Small intestine (tissue), 7 donors: ENCODE measurements at regions not wholly inside any gene's neighbourhood (a gene's known extent, or its start where the extent isn't known, plus 50 kb on each side); places are given as distances from the start of the nearest gene placed in this dataset.
"Not testable (repeated sequence)": the region's sequence is repeated elsewhere in the genome, so short reads cannot be mapped to it uniquely, and the experiment has no call there.

Source experiments
- DNase-seq, 2 donors: peaks; one replicate each; pipeline versions ENCODE4 v3.0.0 to v3.0.0-alpha.2; 2013
- FAIRE-seq: peaks from 2 replicates; lab custom pipeline; 2012; peaks lifted over from hg19 to GRCh38; lab: Jason Lieb, UNC
- H3K27ac ChIP-seq, 3 donors: one replicate each; pipeline ENCODE4 v1.5.1; 2013; ENCODE audit warnings: low read length in 2 of 3, mild to moderate bottlenecking in 2 of 3, control low read depth in 1 of 3, inconsistent platforms in 1 of 3, low read depth in 1 of 3, moderate library complexity in 1 of 3
- H3K27me3 ChIP-seq, 3 donors: one replicate each; pipeline ENCODE4 v1.6.1; 2013; ENCODE audit warnings: low read length in 3 of 3, inconsistent platforms in 1 of 3; ENCODE audit not compliant: control insufficient read depth in 3 of 3, insufficient read depth in 3 of 3
- H3K36me3 ChIP-seq, 3 donors: one replicate each; pipeline ENCODE4 v1.6.1; 2013; ENCODE audit warnings: low read length in 3 of 3, inconsistent platforms in 1 of 3, low read depth in 1 of 3, mild to moderate bottlenecking in 1 of 3, moderate library complexity in 1 of 3; ENCODE audit not compliant: control insufficient read depth in 3 of 3, insufficient read depth in 2 of 3
- H3K4me1 ChIP-seq, 3 donors: one replicate each; pipeline ENCODE4 v1.6.1; 2013; ENCODE audit warnings: low read length in 2 of 3, inconsistent platforms in 1 of 3, low read depth in 1 of 3, mild to moderate bottlenecking in 1 of 3, moderate library complexity in 1 of 3; ENCODE audit not compliant: control insufficient read depth in 3 of 3, insufficient read depth in 2 of 3
- H3K4me3 ChIP-seq, 3 donors: one replicate each; pipeline ENCODE4 v1.5.1; 2013; ENCODE audit warnings: low read length in 3 of 3, control low read depth in 1 of 3, inconsistent platforms in 1 of 3, low read depth in 1 of 3, mild to moderate bottlenecking in 1 of 3, moderate library complexity in 1 of 3
- H3K9me3 ChIP-seq, 2 donors: one replicate each; pipeline ENCODE4 v1.6.1; 2013; ENCODE audit warnings: low read depth in 1 of 2, low read length in 1 of 2; ENCODE audit not compliant: control insufficient read depth in 2 of 2, insufficient read depth in 1 of 2
- WGBS, 3 donors: extraction: QIAGEN DNeasy Blood & Tissue Kit; methylation state at CpG; one replicate each; pipeline ENCODE4 v1.1.7; 2013; 5-methylcytosine and 5-hydroxymethylcytosine counted together
- donor health status: healthy with polysubstance abuse.
- donor health status: control.
- donor health status: control.
- donor health status: Bipolar disorder and iron deficiency.
- donor health status: healthy.

DNA sequence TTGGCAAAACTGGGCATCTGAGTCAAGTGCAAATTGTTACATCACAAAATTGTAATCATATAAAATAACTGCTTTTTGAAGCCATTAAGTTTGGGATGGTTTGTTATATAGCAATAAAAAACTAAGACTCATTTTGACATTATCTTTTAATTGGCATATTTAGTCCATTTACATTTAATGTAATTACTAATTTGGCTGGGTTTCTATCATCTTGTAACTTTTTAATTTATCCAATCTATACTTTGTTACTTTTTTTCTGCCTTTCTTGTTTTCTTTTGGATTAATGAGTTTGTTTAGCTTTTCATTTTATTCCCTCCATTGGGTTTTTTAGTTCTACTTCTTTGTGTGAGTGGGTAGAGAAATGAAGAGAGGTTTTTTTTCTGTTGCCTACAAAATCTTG, 76.3 kb downstream of the DRAM2 start:
- FAIRE-seq, result no peak

DNA sequence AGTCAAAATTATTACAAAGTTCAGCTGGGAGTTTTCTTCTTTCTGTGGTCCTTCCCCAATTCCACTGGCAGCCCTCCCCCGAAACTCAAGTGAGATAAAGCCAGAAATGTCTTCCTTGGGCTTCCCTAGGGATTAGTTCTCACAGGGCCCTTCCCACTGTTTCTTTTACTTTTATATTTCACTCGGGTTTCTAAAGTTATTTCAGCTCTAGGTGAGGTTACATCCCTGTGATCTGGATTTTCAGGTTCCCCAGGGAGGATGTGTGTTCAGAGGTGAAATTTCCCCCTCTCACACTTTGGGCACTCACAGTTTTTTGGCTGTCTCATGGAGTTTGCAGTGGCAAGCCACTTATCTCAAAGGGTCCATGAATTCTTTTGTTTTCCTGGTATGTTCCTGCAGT, 77.3 kb downstream of the DRAM2 start:
- FAIRE-seq (no peak), DNase-seq (no peak)
- Histone ChIP-seq H3K27me3 (no peaks in the 10 kb centered on the region), H3K27ac (no peak overlapping the region), H3K4me1 (no peaks in the 10 kb centered on the region), H3K36me3 (no peaks in the 10 kb centered on the region), H3K9me3 (peaks cover 0 to 15% of the 10 kb centered on the region in 2 donors), H3K4me3 (no peak overlapping the region)
- WGBS, 3 donors, result 54 to 64% (median 60%) methylated on average over 2 of the region's 2 CpGs

More for the DNA sequence above, 76.3 kb downstream of the DRAM2 start:
- Histone ChIP-seq H3K9me3 (peaks cover 0 to 18% of the 10 kb centered on the region in 2 donors), H3K36me3 (no peaks in the 10 kb centered on the region), H3K27ac (no peak overlapping the region), H3K4me3 (no peak overlapping the region), H3K27me3 (no peaks in the 10 kb centered on the region), H3K4me1 (no peaks in the 10 kb centered on the region)
- no peak for DNase-seq

DNA sequence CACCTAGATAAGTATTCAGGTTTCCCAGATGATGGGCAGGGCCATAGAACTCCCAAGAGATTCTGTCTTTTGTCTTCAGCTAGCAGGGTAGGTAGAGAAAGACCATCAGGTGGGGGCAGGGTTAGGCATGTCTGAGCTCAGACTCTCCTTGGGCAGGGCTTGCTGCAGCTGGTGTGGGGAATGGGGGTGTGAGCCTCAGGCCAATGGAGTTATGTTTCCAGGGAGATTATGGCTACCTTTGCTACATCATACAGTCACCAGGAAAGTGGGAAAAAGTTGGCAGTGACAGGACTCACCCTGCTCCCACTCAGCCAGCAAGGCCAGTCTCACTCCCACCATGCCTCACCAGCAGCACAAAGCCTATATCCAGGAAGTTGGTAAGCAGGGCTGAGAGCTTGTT, 77.8 kb downstream of the DRAM2 start:
- FAIRE-seq (no peak), DNase-seq (no peak)
- H3K36me3 ChIP-seq, result no peaks in the 10 kb centered on the region
- H3K27ac ChIP-seq, result no peak overlapping the region
- no peak overlapping the region for H3K4me3 ChIP-seq
- no peaks in the 10 kb centered on the region for H3K4me1 ChIP-seq
- H3K27me3 ChIP-seq, result no peaks in the 10 kb centered on the region
- H3K9me3 ChIP-seq, result peaks cover 0 to 14% of the 10 kb centered on the region in 2 donors

DNA sequence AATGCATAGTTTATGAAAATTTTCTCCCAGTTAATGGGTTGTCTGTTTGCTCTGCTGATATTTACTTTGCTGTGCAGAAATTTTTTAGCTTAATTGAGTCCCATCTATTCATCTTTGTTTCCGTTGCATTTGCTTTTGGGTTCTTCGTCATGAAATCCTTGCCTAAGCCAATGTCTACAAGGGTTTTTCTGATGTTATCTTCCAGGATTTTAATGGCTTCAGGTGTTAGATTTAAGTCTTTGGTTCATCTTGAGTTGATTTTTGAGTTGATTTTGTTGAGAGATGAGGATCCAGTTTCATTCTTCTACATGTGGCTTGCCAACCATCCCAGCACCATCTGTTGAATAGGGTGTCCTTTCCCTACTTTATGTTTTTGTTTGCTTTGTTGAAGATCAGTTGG, 85.2 kb downstream of the DRAM2 start:
- Histone ChIP-seq H3K36me3 (no peaks in the 10 kb centered on the region), H3K27ac (no peak overlapping the region), H3K4me1 (no peaks in the 10 kb centered on the region), H3K9me3 (no peaks in the 10 kb centered on the region), H3K27me3 (no peaks in the 10 kb centered on the region), H3K4me3 (no peak overlapping the region)
- no peak for DNase-seq
- WGBS, 3 donors, result 82 to 88% (median 88%) methylated on average over 2 of the region's 2 CpGs
- no peak for FAIRE-seq

DNA sequence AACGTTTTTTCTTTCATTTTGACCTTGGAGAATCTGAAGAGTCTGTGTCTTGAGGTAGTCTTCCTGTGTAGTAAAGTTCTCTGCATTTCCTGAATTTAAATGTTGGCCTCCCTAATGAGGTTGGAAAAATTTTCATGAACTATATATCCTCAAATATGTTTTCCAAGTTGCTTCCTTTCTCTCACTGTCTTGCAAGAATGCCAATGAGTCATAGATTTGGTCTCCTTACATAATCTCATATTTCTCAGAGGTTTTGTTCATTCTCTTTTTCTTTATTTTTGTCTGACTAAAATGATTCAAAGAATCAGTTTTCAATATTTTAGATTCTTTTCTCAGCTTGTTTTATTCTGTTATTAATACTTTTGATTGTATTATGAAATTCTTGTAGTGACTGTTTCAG, 87.6 kb downstream of the DRAM2 start:
- FAIRE-seq, result no peak
- DNase-seq, result no peak

DNA sequence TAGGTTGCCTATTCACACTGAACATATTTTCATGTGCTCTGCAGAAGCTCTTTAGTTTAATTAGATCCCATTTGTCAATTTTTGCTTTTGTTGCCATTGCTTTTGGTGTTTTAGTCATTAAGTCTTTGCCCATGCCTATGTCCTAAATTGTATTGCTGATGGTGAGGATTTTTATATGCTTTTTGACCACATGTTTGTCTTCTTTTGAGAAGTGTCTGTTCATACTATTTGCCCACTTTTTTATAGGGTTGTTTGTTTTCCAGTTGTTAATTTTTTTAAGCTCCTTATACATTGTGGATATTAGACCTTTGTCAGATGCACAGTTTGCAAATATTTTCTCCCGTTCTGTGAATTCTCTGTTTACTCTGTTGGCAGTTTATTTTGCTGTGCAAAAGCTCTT, 84.5 kb upstream of the LRIF1 start:
- not testable (repeated sequence) for FAIRE-seq

More for the DNA sequence above, 87.6 kb downstream of the DRAM2 start:
- Histone ChIP-seq H3K27ac (no peak overlapping the region), H3K36me3 (no peaks in the 10 kb centered on the region), H3K4me1 (no peaks in the 10 kb centered on the region), H3K4me3 (no peak overlapping the region), H3K9me3 (no peaks in the 10 kb centered on the region), H3K27me3 (no peaks in the 10 kb centered on the region)
- 4 to 19% (median 14%) methylated on average over 1 of the region's 1 CpG for WGBS, 3 donors

DNA sequence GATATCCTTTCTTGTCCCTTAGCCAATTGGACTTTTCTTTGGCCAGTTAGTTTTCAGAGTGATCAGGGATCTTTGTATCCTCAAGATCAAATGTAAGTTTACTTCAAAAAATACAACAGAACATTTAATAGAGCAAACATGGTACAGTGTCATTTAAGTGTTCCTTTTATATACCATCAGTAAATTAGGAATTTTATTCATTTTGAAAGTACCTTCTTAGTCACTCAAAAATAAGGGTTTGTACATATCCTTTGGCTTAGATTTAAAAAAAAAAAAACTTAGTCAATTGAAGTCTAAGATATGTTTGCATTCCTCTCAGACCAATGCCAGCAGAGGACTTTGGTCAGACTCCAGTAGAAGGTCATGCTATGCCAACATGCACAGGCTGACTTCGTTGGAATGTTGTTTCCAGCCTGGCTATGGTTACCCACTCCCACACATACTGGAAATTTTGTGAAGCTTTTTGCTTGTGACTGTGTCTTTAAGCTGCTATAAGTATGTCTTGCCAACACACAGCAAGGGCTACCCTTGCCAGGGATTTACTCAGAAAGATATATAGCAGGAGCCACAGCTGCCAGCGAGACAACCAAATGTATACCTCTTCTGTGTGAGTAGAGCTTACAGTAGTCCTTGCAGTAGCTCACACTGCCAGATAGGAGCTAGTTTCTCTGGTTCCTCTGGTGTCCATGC, 81.5 kb upstream of the LRIF1 start:
- no peak for FAIRE-seq
- Histone ChIP-seq H3K27ac (no peak overlapping the region), H3K4me3 (no peak overlapping the region), H3K9me3 (no peaks in the 10 kb centered on the region), H3K36me3 (no peaks in the 10 kb centered on the region), H3K4me1 (no peaks in the 10 kb centered on the region), H3K27me3 (peaks cover 0 to 2% (median 2%) of the 10 kb centered on the region in 3 donors)
- 30 to 45% (median 41%) methylated on average over 2 of the region's 2 CpGs for WGBS, 3 donors
- DNase-seq, result peak in 1 of 2 donors; percentile 7

More for the DNA sequence above, 84.5 kb upstream of the LRIF1 start:
- 85 to 91% (median 89%) methylated on average over 1 of the region's 1 CpG for WGBS, 3 donors
- H3K27me3 ChIP-seq, H3K36me3 ChIP-seq, H3K4me1 ChIP-seq, H3K9me3 ChIP-seq, DNase-seq, H3K4me3 ChIP-seq, H3K27ac ChIP-seq: not testable (repeated sequence)

DNA sequence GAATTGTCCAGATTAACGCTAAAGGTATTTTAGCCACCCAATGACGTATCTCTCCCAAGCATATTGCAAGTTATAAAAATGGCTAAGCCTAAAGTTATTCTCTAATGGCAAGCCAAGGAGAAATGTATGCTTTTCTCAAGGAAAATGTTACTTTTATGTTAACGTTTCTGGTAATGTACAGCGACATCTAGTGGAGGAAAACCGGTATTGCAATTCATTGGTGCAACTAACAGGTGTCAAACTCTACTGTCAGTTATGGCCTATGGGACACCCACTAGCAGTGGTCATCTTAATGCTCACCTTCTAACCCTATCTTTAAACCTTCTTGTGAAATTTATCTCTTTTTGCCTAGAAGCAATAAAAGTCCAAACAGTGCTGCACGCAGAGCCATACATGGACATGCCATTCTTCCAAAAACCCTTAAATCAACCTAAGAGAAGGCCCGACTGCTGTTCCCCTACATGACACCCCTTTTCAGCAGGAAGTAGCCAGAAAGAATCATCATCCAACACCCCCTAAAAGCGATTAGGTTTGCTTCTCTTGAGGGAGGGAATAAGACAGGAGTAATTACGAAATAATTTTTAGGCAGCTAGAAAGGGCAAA, 68.7 kb upstream of the LRIF1 start:
- H3K27me3 ChIP-seq, result peaks cover 0 to 2% (median 0%) of the 10 kb centered on the region in 3 donors
- no peak for FAIRE-seq
- no peaks in the 10 kb centered on the region for H3K4me1 ChIP-seq
- H3K27ac ChIP-seq, result no peak overlapping the region
- 23 to 30% (median 25%) methylated on average over 9 of the region's 9 CpGs for WGBS, 3 donors
- peak; percentile 31 to 40 for DNase-seq
- H3K36me3 ChIP-seq, result no peaks in the 10 kb centered on the region
- no peaks in the 10 kb centered on the region for H3K9me3 ChIP-seq
- no peak overlapping the region for H3K4me3 ChIP-seq
